Kidney (tissue), 13 donors: ENCODE measurements at regions not wholly inside any gene's neighbourhood (a gene's known extent, or its start where the extent isn't known, plus 50 kb on each side); places are given as distances from the start of the nearest gene placed in this dataset.

ENCODE experiments used
- DNase-seq, 5 donors: peaks; one replicate each; pipeline ENCODE4 v3.0.0-alpha.2; 2013 to 2020
- FAIRE-seq: peaks from 2 replicates; lab custom pipeline; 2012; peaks lifted over from hg19 to GRCh38; lab: Jason Lieb, UNC
- H3K27ac ChIP-seq, 2 donors: one replicate each; pipeline ENCODE4 v1.7.0; 2013; ENCODE audit warnings: low read depth in 2 of 2, low read length in 2 of 2, inconsistent platforms in 1 of 2
- H3K27me3 ChIP-seq: one replicate; pipeline ENCODE4 v1.7.1; 2013; ENCODE audit warnings: low read length, inconsistent platforms; ENCODE audit not compliant: control insufficient read depth, insufficient read depth
- H3K36me3 ChIP-seq, 3 donors: one replicate each; pipeline versions ENCODE4 v1.7.0 to v1.7.1; 2013; ENCODE audit warnings: low read length in 3 of 3, control low read depth in 1 of 3, inconsistent platforms in 1 of 3; ENCODE audit not compliant: insufficient read depth in 3 of 3, control insufficient read depth in 2 of 3
- H3K4me1 ChIP-seq, 3 donors: one replicate each; pipeline versions ENCODE4 v1.7.0 to v1.7.1; 2013; ENCODE audit warnings: low read length in 3 of 3, inconsistent platforms in 1 of 3, low read depth in 1 of 3; ENCODE audit not compliant: control insufficient read depth in 2 of 3, insufficient read depth in 2 of 3
- H3K4me3 ChIP-seq, 3 donors: one replicate each; pipeline versions ENCODE4 v1.7.0 to v1.8.1; 2013; ENCODE audit warnings: low read length in 3 of 3, control low read depth in 1 of 3, inconsistent platforms in 1 of 3
- H3K9ac ChIP-seq, 3 donors: one replicate each; pipeline versions ENCODE4 v1.7.0 to v1.7.1; 2013; ENCODE audit warnings: low read length in 3 of 3, control low read depth in 1 of 3, inconsistent platforms in 1 of 3
- H3K9me3 ChIP-seq, 3 donors: one replicate each; pipeline versions ENCODE4 v1.7.0 to v1.7.1; 2013; ENCODE audit warnings: low read length in 3 of 3, control low read depth in 1 of 3, inconsistent platforms in 1 of 3; ENCODE audit not compliant: control insufficient read depth in 2 of 3, insufficient read depth in 1 of 3
- intact Hi-C: fragments of 100-400 bp; cut with DNase I; formaldehyde crosslinking; loops from one replicate; pipeline ENCODE4 v1.11.1; 2022
- TF ChIP-seq, protein P1 (sequence below): IDR thresholded peaks from 3 replicates; pipeline ENCODE4 v1.5.1; 2012; ENCODE audit warnings: mild to moderate bottlenecking, moderate library complexity, borderline replicate concordance; ENCODE audit not compliant: insufficient read depth; ENCODE audit errors: extremely low read depth
- donor health status: control.
- donor health status: control.
- donor health status: control.
- donor health status: control.
- donor health status: control.
- donor health status: DM: yes; HTN: yes; CAD: no.
- donor health status: Normal renal cell carcinoma (clear cell type).

DNA sequence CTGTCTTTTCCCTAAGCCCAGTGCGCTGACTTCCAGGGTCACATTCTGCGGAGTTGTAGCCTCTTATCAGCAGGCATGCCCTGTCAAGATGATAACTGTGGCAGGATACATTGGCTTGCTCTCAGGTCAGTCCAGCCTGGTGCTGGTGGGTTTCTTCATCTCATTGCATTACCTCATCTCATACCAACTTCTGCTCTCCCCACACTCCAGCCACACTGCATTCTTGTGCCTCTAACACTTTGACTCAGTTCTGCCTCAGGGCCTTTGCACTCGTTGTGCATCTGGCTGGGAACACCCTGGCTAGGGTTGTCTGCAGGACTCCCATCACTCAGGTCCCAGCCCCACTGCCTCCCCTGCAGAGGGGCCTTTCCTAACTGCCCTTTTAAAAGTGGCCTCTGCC is 110.3 kb upstream of the BACH2 start:
- Histone ChIP-seq H3K4me1 (no peaks in the 10 kb centered on the region), H3K9me3 (no peaks in the 10 kb centered on the region), H3K9ac (no peak overlapping the region), H3K4me3 (no peak overlapping the region), H3K27me3 (no peaks in the 10 kb centered on the region), H3K27ac (no peak overlapping the region), H3K36me3 (no peaks in the 10 kb centered on the region)
- FAIRE-seq (no peak), DNase-seq (no peak)
- TF ChIP-seq, protein P1, sequence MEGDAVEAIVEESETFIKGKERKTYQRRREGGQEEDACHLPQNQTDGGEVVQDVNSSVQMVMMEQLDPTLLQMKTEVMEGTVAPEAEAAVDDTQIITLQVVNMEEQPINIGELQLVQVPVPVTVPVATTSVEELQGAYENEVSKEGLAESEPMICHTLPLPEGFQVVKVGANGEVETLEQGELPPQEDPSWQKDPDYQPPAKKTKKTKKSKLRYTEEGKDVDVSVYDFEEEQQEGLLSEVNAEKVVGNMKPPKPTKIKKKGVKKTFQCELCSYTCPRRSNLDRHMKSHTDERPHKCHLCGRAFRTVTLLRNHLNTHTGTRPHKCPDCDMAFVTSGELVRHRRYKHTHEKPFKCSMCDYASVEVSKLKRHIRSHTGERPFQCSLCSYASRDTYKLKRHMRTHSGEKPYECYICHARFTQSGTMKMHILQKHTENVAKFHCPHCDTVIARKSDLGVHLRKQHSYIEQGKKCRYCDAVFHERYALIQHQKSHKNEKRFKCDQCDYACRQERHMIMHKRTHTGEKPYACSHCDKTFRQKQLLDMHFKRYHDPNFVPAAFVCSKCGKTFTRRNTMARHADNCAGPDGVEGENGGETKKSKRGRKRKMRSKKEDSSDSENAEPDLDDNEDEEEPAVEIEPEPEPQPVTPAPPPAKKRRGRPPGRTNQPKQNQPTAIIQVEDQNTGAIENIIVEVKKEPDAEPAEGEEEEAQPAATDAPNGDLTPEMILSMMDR, result no peak
- intact Hi-C loops, result no loop called here

DNA sequence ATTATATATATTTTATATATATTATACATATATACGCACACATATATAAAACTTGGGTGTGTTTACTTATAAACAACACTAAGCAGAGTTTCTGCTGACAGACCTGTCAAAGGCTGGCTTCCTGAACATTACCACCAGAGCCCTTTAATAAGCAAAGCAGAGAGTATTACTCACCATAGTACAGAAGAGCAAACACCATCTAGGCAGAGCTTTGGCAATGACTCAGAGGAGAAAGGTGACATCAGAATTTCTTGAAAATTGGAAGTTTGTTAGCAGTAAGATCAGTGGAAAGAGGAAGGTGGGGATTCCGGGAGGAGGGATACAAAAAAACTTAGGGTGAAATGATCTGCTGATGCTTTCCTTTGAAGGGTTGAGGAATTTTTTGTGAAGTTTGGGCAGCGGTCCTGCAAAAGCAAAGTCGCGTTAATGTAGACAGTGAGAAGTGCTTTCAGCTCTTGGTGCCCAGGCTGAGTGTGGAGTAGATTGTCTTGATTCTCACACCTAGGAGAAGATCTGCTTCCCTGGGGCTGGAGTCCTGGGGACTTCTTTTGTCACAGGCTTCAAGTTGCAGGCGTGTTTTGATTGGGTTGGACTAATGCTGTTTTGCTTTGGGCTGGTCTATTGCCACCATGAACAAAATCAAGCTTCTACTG is 109.6 kb upstream of the BACH2 start:
- Histone ChIP-seq H3K27ac (no peak overlapping the region), H3K4me3 (no peak overlapping the region), H3K36me3 (no peaks in the 10 kb centered on the region), H3K4me1 (no peaks in the 10 kb centered on the region), H3K9me3 (no peaks in the 10 kb centered on the region), H3K9ac (no peak overlapping the region), H3K27me3 (no peaks in the 10 kb centered on the region)
- DNase-seq (no peak), FAIRE-seq (no peak)
- intact Hi-C loops, result no loop called here
- TF ChIP-seq, protein P1, result no peak

- Histone ChIP-seq H3K9ac (no peak overlapping the region), H3K9me3 (no peaks in the 10 kb centered on the region), H3K27ac (no peak overlapping the region), H3K4me1 (no peaks in the 10 kb centered on the region), H3K36me3 (no peaks in the 10 kb centered on the region), H3K4me3 (no peak overlapping the region), H3K27me3 (no peaks in the 10 kb centered on the region)
- FAIRE-seq (no peak), DNase-seq (peak; percentile 50 to 80 (median 70))
- TF ChIP-seq, protein P1, result no peak
- intact Hi-C loops, result no loop called here
Observed at GRCh38 chr6:90403489-90404381, 107.1 kb upstream of the BACH2 start.
